GM06990 (cell line): ENCODE measurements at regions not wholly inside any gene's neighbourhood (a gene's known extent, or its start where the extent isn't known, plus 50 kb on each side); places are given as distances from the start of the nearest gene placed in this dataset.

Source experiments
- DNase-seq: peaks from one replicate; pipeline ENCODE4 v3.0.0-alpha.2; 2011; ENCODE audit not compliant: insufficient read length; ENCODE audit errors: extremely low read depth
- H3K27me3 ChIP-seq: replicated peaks from 2 replicates; pipeline ENCODE4 v1.6.0; 2011; ENCODE audit warnings: low read length; ENCODE audit not compliant: control insufficient read depth, insufficient read depth
- H3K36me3 ChIP-seq: 2 replicates; pipeline ENCODE4 v1.5.1; 2011; ENCODE audit warnings: low read length; ENCODE audit not compliant: control insufficient read depth, insufficient read depth
- H3K4me3 ChIP-seq: replicated peaks from 2 replicates; pipeline ENCODE4 v1.5.1; 2011; ENCODE audit warnings: low read depth, mild to moderate bottlenecking, control low read depth, low read length
- CTCF ChIP-seq: IDR thresholded peaks from 2 replicates; pipeline ENCODE4 v1.5.1; 2011; ENCODE audit warnings: low read length, control low read depth, mild to moderate bottlenecking, inconsistent platforms; ENCODE audit not compliant: insufficient read depth, poor library complexity, severe bottlenecking

GRCh38 chr6:112002307-112002706 is 51.6 kb upstream of the CCN6 start:
- H3K27me3 ChIP-seq = no peaks in the 10 kb centered on the region
- TF ChIP-seq CTCF = no peak
- H3K4me3 ChIP-seq = no peak overlapping the region
- DNase-seq = no peak
- H3K36me3 ChIP-seq = no peaks in the 10 kb centered on the region
